Coronary artery (tissue), 2 donors: ENCODE measurements at regions not wholly inside any gene's neighbourhood (a gene's known extent, or its start where the extent isn't known, plus 50 kb on each side); places are given as distances from the start of the nearest gene placed in this dataset.
"Not testable (repeated sequence)": the region's sequence is repeated elsewhere in the genome, so short reads cannot be mapped to it uniquely, and the experiment has no call there.

Experiments
- DNase-seq: peaks from one replicate; pipeline ENCODE4 v3.0.0-alpha.2; 2017; ENCODE audit warnings: low spot score
- H3K27ac ChIP-seq, 2 donors: fragments of 200-600 bp; sonication (generic); one replicate each; pipeline ENCODE4 v1.5.1; 2016 to 2019
- H3K4me3 ChIP-seq: fragments of 200-600 bp; sonication (generic); 2 replicates; pipeline ENCODE4 v1.5.1; 2016; ENCODE audit warnings: mild to moderate bottlenecking, moderate library complexity
- CTCF ChIP-seq: fragments of 200-600 bp; sonication (generic); IDR thresholded peaks from one replicate; pipeline ENCODE4 v1.5.1; 2019; ENCODE audit warnings: antibody characterized with exemption

DNA sequence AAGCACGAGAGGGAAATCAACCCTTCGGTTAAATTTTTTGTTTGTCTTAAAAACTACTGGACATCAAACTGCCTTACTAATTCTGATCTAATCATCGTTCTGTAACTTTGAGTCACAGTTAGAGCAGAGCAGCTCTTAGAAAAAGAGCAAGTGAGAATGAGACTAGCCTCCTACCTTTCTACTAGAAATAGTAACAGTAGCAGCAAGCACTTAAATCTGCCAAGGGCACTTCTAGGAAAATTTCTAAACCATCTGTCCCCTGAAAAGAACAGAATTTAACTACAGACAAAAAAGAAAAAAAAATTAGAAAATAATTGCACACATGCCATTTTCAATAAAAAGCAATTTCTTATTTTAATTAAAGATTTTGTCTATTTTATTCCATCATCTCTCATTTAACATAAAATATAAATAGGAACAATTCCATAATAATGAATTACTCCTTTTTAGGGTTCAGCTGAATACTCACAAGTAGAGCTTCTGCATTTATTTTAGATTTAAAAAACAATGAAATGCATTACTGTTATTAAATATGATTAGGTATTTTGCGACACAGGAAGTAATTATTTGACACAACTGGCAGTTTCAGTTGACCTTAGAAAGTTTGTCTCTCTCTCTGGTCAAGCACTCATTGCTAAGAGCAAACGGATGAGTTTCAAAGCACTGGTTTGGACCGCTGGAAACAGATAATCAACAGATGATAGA, 250.8 kb upstream of the SOX9 start:
- no peak for DNase-seq
- no peak overlapping the region for H3K4me3 ChIP-seq
- H3K27ac ChIP-seq = no peak overlapping the region
- TF ChIP-seq CTCF = no peak

GRCh38 chr17:71870546-71870862, 250.3 kb upstream of the SOX9 start:
- DNase-seq = no peak
- Histone ChIP-seq H3K27ac (no peak overlapping the region), H3K4me3 (no peak overlapping the region)
- TF ChIP-seq CTCF = no peak

GRCh38 chr17:71872843-71873485, 247.9 kb upstream of the SOX9 start:
- Histone ChIP-seq H3K27ac (no peak overlapping the region), H3K4me3 (no peak overlapping the region)
- no peak for TF ChIP-seq CTCF
- no peak for DNase-seq

GRCh38 chr17:71874773-71875172, 246.0 kb upstream of the SOX9 start:
- not testable (repeated sequence) for H3K4me3 ChIP-seq, DNase-seq, H3K27ac ChIP-seq

GRCh38 chr17:71878271-71878670, 242.5 kb upstream of the SOX9 start:
- no peak overlapping the region for H3K27ac ChIP-seq
- no peak for DNase-seq
- H3K4me3 ChIP-seq = no peak overlapping the region
- no peak for TF ChIP-seq CTCF

DNA sequence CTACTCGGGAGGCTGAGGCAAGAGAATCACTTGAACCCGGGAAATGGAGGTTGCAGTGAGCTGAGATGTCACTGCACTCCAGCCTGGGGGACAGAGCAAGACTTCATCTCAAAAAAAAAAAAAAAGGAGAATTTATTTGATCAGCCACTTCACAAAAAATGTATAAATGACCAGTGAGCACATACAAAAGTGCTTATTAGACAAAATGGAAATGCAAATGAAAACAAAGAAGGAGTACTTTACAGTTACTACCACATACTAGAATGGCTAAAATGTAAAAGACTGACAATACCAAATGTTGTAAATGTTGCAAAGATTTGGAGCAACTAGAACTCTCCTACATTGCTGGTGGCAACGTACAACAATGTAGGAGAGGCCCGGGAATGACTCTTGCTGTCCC, 241.8 kb upstream of the SOX9 start:
- H3K4me3 ChIP-seq = no peak overlapping the region
- no peak for TF ChIP-seq CTCF
- no peak overlapping the region for H3K27ac ChIP-seq
- DNase-seq = no peak

- Histone ChIP-seq H3K27ac (no peak overlapping the region), H3K4me3 (no peak overlapping the region)
- TF ChIP-seq CTCF = no peak
- DNase-seq = no peak
Measured at GRCh38 chr17:71881041-71881440, 239.8 kb upstream of the SOX9 start.
